22Rv1 (cell line): ENCODE measurements at regions not wholly inside any gene's neighbourhood (a gene's known extent, or its start where the extent isn't known, plus 50 kb on each side); places are given as distances from the start of the nearest gene placed in this dataset.

Source experiments
- H3K27ac ChIP-seq: fragments of 450-650 bp; 2 replicates; pipeline ENCODE4 v1.5.1; 2017
- ZFX ChIP-seq: fragments of 450-650 bp; IDR thresholded peaks from 2 replicates; pipeline ENCODE4 v1.6.1; 2017; ENCODE audit warnings: antibody characterized with exemption, borderline replicate concordance
- TF ChIP-seq, protein P1 (sequence below): fragments of 450-650 bp; IDR thresholded peaks from 2 replicates; pipeline ENCODE4 v1.5.1; 2017; ENCODE audit warnings: mild to moderate bottlenecking

DNA sequence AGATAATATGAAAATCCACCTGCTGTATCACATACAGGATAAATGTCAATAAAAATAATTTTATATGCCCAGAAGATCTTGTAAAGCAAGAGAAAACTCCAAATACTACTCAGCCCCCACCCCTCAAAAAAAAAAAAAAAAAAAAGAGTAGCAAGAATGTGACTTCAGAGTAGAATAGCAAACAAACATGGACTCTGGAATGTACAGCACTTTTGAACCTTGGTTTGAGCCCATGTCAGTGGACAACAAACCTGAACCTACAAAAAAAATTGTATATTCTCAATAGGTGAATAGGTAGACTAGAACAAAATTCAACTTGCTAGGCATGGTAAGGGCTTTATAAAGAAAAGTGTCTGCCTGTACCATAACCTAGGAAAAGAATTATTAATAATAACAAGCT is 428.0 kb downstream of the SLITRK6 start:
- H3K27ac ChIP-seq, result no peak overlapping the region
- TF ChIP-seq, protein P1, sequence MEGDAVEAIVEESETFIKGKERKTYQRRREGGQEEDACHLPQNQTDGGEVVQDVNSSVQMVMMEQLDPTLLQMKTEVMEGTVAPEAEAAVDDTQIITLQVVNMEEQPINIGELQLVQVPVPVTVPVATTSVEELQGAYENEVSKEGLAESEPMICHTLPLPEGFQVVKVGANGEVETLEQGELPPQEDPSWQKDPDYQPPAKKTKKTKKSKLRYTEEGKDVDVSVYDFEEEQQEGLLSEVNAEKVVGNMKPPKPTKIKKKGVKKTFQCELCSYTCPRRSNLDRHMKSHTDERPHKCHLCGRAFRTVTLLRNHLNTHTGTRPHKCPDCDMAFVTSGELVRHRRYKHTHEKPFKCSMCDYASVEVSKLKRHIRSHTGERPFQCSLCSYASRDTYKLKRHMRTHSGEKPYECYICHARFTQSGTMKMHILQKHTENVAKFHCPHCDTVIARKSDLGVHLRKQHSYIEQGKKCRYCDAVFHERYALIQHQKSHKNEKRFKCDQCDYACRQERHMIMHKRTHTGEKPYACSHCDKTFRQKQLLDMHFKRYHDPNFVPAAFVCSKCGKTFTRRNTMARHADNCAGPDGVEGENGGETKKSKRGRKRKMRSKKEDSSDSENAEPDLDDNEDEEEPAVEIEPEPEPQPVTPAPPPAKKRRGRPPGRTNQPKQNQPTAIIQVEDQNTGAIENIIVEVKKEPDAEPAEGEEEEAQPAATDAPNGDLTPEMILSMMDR, result no peak
- no peak for TF ChIP-seq ZFX

DNA sequence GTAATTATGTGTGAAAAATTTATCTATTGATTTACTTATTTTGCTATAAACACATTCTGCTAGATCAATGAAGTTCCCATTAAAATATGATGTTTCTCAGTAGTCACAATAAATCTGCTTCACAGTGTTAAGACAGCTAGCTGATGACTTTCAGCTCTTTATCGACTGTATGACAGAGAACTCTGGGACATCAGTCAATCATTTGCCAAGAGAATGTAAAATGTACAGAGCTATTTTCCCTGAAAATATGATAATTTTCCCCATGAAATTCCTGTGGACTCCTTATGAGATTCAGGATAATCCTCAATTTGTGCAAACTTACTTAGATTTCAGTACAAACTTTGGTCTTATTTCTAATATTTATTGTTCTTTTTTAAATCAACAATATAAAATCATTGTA is 430.5 kb downstream of the SLITRK6 start:
- no peak for TF ChIP-seq ZFX
- TF ChIP-seq, protein P1, result no peak
- no peak overlapping the region for H3K27ac ChIP-seq

DNA sequence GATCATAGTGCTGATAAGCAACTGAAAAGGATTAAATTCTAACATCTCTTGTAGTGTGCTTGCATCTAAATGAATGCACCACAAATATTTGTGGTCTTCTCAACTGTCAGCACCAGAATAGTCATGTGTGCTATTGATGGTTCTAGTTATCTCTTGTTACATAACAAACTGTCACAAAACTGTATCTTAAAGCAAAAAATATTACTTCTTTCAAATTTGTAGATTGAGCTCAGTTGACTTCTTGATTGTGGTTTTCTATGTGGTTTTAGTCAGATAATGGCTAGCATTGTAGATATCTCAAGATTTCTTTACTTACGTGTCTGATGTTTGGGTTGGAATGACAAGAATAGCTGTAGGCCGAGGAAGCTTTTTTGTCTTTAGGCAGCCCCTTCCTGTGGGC is 431.3 kb downstream of the SLITRK6 start:
- TF ChIP-seq, protein P1, result no peak
- TF ChIP-seq ZFX, result no peak
- no peak overlapping the region for H3K27ac ChIP-seq

DNA sequence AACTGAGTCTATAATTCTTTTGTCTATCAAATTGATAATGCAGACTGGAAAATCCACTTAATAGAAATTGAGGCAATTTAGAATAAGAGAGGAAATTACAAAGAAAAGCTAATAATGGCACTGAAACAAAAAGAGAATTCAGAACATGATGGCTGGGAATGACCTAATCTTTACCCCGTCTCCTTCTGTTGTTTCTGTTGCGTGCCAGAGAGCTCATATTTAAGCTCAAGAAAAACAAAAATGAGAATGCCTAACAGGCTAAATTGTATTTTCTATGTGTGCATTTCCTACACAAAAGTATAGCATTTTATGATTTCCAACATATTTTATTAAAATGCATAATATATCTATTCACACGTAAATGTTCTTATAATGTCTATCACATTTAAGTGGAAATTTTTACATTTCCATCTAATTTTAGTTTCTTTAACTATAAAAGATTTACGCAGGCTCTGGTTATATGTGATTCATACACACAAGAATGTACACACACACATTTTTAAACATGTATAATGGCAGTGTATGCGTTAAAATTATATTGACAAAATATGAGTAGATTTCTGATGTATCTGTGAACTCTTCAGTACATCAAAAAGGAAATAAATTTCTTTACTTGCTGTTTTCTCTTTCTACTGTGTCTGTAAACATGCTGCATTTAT is 432.3 kb downstream of the SLITRK6 start:
- TF ChIP-seq, protein P1, result no peak
- no peak for TF ChIP-seq ZFX
- no peak overlapping the region for H3K27ac ChIP-seq

DNA sequence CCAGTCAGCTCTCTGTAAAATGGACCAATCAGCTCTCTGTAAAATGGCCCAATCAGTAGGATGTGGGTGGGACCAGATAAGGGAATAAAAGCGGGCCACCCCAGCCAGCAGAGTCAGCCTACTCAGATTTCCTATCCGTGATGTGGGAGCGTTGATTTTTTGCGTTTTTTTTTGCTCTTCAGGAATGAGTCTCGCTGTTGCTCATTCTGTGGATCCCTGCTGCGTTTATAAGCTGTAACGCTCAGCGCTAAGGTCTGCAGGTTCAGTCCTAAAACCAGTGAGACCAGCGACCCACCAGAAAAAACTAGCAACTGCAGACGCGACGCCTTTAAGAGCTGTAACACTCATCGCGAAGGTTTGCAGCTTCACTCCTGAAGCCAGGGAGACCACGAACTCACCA is 435.7 kb downstream of the SLITRK6 start:
- no peak overlapping the region for H3K27ac ChIP-seq
- TF ChIP-seq ZFX, result no peak
- TF ChIP-seq, protein P1, result no peak

DNA sequence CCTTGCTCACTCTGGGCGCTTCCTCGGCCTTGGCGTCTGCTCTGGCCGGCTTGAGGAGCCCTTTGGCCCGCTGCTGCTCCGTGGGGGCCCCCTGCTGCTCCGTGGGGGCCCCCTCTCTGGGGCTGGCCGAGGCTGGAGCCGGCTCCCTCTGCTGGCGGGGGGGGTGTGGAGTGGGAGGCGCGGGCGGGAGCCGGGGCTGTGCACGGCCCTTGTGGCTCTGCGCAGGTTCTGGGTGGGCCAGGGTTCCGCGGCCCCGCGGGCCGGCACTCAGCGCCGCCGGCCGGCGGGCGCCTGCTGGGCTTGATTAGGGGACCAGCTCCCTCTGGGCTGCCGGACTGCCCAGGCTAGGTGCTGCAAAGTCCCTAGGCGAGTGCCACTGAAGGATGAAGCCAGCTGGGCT is 436.2 kb downstream of the SLITRK6 start:
- no peak overlapping the region for H3K27ac ChIP-seq
- no peak for TF ChIP-seq ZFX
- TF ChIP-seq, protein P1, result no peak

DNA sequence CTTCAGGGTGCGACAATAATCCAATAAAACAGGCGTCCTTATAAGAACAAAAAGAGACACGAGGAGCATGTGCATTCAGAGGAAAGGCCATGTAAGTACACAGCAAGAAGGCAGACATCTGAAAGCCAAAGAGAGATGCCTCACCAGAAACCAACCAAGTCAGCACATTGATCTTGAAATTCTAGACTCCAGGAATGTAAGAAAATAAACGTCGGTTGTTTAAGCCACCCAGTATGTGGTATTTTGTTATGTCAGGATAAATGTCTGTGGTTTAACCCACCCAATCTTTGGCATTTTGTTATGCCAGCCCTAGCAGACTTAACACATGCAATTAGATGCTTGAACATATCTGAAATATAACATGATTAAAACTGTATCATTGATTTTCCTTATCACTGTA is 452.0 kb downstream of the SLITRK6 start:
- no peak overlapping the region for H3K27ac ChIP-seq
- TF ChIP-seq ZFX, result no peak
- TF ChIP-seq, protein P1, result no peak
